VCaP (cell line): ENCODE measurements at regions not wholly inside any gene's neighbourhood (a gene's known extent, or its start where the extent isn't known, plus 50 kb on each side); places are given as distances from the start of the nearest gene placed in this dataset.
"Not testable (repeated sequence)": the region's sequence is repeated elsewhere in the genome, so short reads cannot be mapped to it uniquely, and the experiment has no call there.

Experiments
- H3K27ac ChIP-seq: fragments of 450-650 bp; 2 replicates; pipeline ENCODE4 v1.5.1; 2017
- TF ChIP-seq, protein P1 (sequence below): fragments of 450-650 bp; conservative IDR thresholded peaks from 2 replicates; pipeline ENCODE4 v1.5.1; 2017; ENCODE audit warnings: mild to moderate bottlenecking, moderate library complexity

GRCh38 chr5:99600952-99601351, 672.1 kb upstream of the CHD1 start:
- no peak overlapping the region for H3K27ac ChIP-seq

GRCh38 chr5:99590806-99591205, 662.0 kb upstream of the CHD1 start:
- H3K27ac ChIP-seq = no peak overlapping the region
- TF ChIP-seq, protein P1, sequence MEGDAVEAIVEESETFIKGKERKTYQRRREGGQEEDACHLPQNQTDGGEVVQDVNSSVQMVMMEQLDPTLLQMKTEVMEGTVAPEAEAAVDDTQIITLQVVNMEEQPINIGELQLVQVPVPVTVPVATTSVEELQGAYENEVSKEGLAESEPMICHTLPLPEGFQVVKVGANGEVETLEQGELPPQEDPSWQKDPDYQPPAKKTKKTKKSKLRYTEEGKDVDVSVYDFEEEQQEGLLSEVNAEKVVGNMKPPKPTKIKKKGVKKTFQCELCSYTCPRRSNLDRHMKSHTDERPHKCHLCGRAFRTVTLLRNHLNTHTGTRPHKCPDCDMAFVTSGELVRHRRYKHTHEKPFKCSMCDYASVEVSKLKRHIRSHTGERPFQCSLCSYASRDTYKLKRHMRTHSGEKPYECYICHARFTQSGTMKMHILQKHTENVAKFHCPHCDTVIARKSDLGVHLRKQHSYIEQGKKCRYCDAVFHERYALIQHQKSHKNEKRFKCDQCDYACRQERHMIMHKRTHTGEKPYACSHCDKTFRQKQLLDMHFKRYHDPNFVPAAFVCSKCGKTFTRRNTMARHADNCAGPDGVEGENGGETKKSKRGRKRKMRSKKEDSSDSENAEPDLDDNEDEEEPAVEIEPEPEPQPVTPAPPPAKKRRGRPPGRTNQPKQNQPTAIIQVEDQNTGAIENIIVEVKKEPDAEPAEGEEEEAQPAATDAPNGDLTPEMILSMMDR = no peak

More at GRCh38 chr5:99600952-99601351, 672.1 kb upstream of the CHD1 start:
- TF ChIP-seq, protein P1 = no peak

GRCh38 chr5:99589424-99589823, 660.6 kb upstream of the CHD1 start:
- TF ChIP-seq, protein P1 = no peak
- no peak overlapping the region for H3K27ac ChIP-seq

- TF ChIP-seq, protein P1 = no peak
- no peak overlapping the region for H3K27ac ChIP-seq
These were observed 659.2 kb upstream of the CHD1 start for GRCh38 chr5:99587983-99588382.

DNA sequence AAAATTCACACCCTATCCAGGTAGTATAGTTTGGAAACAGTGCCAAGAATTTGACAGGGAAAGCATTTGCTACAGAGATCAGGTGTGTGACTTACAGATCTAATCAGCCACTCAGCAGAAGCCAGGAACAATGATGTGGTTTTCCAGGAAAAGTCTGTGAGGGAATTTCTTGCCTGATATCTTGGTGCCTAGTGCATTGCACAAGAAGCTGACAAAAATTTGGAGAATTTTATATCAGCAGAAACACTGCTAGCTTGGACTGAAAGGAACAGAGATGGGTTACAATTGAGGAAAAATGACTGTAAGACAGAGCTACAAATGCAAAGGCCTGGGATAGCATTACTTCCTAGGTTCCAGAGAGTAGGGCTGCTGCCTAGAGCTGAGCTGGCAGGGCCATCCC, 658.1 kb upstream of the CHD1 start:
- no peak overlapping the region for H3K27ac ChIP-seq
- TF ChIP-seq, protein P1 = no peak

DNA sequence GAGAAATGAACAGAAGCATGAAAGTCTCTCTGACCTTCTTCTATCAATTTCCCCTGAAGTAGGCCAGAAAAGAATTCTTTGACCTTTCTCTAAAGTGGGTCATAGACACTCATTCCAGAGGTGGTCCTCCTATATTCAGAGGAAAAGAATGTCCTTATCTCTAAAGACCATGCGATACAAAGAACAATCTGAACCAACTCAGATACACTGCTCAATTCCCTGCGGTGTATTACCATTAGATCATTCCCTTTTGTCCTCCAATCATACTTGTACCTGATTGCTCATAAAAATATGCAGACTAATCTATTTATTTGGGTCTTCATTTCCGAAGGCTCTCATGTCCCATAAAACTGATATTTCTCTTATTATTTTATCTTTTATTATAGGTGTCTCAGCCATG, 652.4 kb upstream of the CHD1 start:
- H3K27ac ChIP-seq = not testable (repeated sequence)

GRCh38 chr5:99562937-99563627, 634.3 kb upstream of the CHD1 start:
- not testable (repeated sequence) for H3K27ac ChIP-seq

- TF ChIP-seq, protein P1 = no peak
- no peak overlapping the region for H3K27ac ChIP-seq
These were observed 624.5 kb upstream of the CHD1 start for GRCh38 chr5:99553211-99553810.
